HG03342 (cell line): ENCODE measurements at regions not wholly inside any gene's neighbourhood (a gene's known extent, or its start where the extent isn't known, plus 50 kb on each side); places are given as distances from the start of the nearest gene placed in this dataset.

Source experiments
- ATAC-seq: cut with Tn5 transposase; IDR thresholded peaks from one replicate; pipeline ENCODE4 v1.9.1; 2021; ENCODE audit warnings: mild to moderate bottlenecking, moderate library complexity; ENCODE audit not compliant: unreplicated experiment

GRCh38 chr17:13921841-13922776, 147.2 kb upstream of the COX10 start:
- ATAC-seq: no peak

GRCh38 chr17:13922885-13923284, 146.4 kb upstream of the COX10 start:
- ATAC-seq: no peak

GRCh38 chr17:13925579-13925978, 143.7 kb upstream of the COX10 start:
- ATAC-seq: no peak

- ATAC-seq: peak; percentile 76
Observed at GRCh38 chr17:13931111-13931526, 138.2 kb upstream of the COX10 start.

- ATAC-seq: no peak
Observed at GRCh38 chr17:13931800-13932460, 137.4 kb upstream of the COX10 start.

GRCh38 chr17:13933441-13934276, 135.6 kb upstream of the COX10 start:
- ATAC-seq: no peak

- no peak for ATAC-seq
Observed at GRCh38 chr17:13939222-13939621, 130.1 kb upstream of the COX10 start.

GRCh38 chr17:13940858-13941665, 128.2 kb upstream of the COX10 start:
- no peak for ATAC-seq

GRCh38 chr17:13941781-13942180, 127.5 kb upstream of the COX10 start:
- no peak for ATAC-seq

- no peak for ATAC-seq
Observed at GRCh38 chr17:13943909-13944308, 125.4 kb upstream of the COX10 start.

- ATAC-seq: no peak
Observed at GRCh38 chr17:13947499-13947898, 121.8 kb upstream of the COX10 start.

GRCh38 chr17:13952009-13952750, 117.1 kb upstream of the COX10 start:
- ATAC-seq: no peak

- no peak for ATAC-seq
Observed at GRCh38 chr17:13953841-13954240, 115.5 kb upstream of the COX10 start.

- ATAC-seq: no peak
Observed at GRCh38 chr17:13957636-13958035, 111.7 kb upstream of the COX10 start.

GRCh38 chr17:13958773-13959172, 110.5 kb upstream of the COX10 start:
- ATAC-seq: no peak

- ATAC-seq: no peak
Observed at GRCh38 chr17:13961265-13961664, 108.0 kb upstream of the COX10 start.

GRCh38 chr17:13962716-13963240, 106.5 kb upstream of the COX10 start:
- ATAC-seq: no peak

- no peak for ATAC-seq
Observed at GRCh38 chr17:13967416-13967815, 101.9 kb upstream of the COX10 start.

GRCh38 chr17:13970531-13970930, 98.8 kb upstream of the COX10 start:
- ATAC-seq: no peak
